IPS DF 19.7 (cell line): ENCODE measurements at regions not wholly inside any gene's neighbourhood (a gene's known extent, or its start where the extent isn't known, plus 50 kb on each side); places are given as distances from the start of the nearest gene placed in this dataset.

Source experiments
- DNase-seq: peaks from one replicate; pipeline ENCODE4 v3.0.0-alpha.2; 2013; ENCODE audit warnings: low read depth, low spot score

- no peak for DNase-seq
Observed at GRCh38 chr3:148218222-148218621, 479.5 kb upstream of the AGTR1 start.

DNA sequence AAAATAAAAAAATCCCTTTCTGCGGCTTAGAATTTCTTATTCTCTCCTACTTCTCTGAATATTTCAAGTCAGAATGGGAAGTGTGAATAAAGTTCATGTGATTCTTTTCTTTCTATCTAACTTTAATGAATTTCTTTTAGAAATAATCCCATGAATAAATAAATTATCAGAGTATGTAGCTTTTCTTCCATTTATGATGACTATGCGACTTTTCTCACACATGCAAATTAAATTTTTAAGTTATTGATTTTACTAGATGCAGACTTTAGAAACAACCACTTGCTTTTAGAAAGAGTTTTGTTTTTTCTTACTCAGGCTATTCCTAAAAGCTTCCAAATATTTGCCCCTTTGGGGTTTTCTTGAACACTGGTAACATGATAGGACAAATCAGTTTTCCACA, 477.7 kb upstream of the AGTR1 start:
- DNase-seq = no peak

DNA sequence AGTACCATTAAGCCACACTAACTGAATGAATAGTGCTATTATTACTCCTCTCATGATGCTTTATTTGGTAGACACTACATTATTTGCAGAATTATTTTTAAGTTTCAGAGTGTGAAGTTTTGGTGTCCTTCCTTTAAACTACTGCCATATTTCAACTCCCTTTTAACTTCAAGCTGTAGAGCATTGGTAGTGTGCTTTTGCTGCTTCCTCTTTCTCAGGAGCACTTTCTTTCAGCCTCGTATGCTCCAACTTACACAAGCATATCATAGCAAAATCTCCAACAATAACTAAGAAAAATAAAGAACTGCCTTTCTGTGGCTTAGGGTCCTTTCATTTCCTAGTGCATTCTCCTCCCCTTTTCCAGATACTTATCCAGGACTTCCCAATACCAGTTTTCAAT, 476.4 kb upstream of the AGTR1 start:
- no peak for DNase-seq

- no peak for DNase-seq
Observed at GRCh38 chr3:148223266-148223665, 474.4 kb upstream of the AGTR1 start.

DNA sequence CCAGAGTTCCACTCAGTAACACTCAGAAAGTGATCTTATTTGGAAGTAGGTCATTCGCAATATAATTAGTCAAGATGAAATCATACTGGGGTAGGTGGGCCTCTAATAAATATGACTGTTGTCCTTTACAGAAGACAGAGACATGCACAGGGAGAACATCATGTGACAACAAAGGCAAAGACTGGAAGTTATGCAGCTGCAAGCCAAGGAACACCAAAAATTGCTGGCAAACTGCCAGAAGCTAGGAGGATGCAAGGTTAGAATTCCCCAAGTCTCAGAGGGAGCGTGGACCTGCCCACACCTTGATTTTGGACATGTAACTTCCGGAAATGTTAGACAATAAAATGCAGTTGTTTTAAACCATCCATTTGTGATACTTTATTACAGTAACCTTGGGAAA, 471.5 kb upstream of the AGTR1 start:
- DNase-seq = no peak

DNA sequence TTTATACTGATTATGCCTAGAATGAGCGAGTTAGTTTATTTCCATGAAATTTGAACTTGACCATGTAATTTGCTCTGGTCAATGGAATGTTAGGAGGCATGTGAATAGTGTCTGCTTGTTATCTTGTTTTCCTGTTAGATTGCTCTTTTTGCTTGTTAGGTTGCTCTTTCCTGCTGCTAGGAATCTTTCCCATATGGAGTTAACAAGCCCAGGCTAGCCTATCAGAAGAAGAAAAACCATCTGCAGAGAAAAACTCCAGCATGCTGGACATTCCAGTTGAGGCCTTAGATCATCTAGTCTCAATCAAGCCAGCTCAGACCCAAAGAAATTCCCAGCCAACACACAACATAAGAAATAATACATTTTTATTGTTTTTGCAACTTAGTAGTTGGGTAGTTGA, 470.2 kb upstream of the AGTR1 start:
- no peak for DNase-seq

DNA sequence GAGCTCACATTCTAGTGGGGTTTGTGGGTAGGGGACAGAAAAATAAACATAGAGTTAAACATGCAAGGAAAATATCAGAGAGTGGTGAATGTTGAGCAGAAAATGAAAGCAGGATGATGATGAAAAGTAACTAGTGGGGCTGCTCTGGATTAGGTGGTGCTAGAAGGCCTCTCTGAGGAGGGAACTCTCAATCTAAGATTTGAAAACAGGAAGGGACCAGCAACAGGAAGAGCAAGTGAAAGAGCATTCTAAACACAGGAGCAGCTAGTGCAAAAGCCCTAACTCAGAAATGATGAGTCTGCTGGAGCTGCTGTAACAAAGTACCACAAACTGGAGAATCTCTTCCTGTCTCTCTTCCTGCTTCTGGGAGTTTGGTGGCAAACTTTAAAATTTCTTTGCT, 468.6 kb upstream of the AGTR1 start:
- DNase-seq = no peak

DNA sequence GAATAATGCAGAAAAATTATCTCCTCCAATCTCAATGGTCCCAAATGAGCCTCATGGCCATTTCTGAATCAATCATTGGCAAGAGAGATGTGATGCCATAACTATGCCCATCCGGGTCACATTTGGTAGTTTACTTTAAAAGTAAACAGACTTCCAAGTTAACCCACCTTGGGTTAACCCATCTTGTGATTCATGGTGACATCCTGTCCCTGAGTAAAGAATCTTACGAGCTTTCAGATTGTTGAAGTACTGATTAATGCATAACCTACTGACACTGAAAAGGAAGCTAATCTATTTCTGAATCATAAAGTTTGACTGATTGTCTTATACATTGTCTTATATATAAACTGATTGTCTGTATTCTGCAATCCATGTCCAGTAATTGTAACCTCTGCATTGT, 467.2 kb upstream of the AGTR1 start:
- DNase-seq = no peak

- DNase-seq = no peak
Observed at GRCh38 chr3:148232389-148232788, 465.3 kb upstream of the AGTR1 start.

GRCh38 chr3:148233403-148233802, 464.3 kb upstream of the AGTR1 start:
- no peak for DNase-seq

- no peak for DNase-seq
Observed at GRCh38 chr3:148234536-148234935, 463.2 kb upstream of the AGTR1 start.

DNA sequence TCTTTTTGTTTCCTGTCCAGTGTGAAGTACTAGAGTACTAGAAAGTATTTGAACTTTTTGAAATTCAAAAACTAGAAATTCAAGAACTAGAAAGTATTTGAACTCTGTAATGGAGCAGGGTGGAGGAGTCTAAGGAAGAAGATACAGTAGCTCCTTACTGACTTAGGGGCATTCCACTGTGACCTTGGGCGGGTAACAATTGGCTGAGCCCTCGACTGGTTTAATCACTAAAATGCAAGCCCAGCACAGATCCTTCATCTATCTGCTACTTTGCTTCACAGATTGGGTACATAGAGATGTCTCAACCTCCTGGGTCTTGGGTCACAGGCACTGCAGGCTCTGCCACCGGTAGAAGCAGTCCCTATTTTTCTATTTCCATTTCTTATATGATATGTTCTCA, 462.1 kb upstream of the AGTR1 start:
- DNase-seq = no peak

GRCh38 chr3:148238421-148238821, 459.3 kb upstream of the AGTR1 start:
- DNase-seq = no peak

DNA sequence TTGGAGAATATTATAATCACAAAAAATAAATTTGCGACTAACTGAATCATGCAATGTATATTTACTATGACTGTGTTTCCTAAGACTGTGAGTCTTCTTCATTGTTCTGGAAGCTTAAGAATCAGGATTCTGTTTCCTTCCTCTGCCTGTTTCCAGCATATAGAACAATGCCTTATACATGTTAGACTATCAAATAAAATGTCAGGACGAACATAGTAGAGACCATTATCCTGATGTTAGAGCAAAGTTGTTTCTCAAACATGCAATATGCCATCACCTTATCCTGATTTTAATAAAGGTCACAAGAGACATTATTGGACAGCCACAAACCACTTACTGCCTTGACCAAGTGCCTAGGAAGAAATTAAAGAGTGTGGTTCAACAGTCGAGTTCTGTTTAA, 457.4 kb upstream of the AGTR1 start:
- DNase-seq = no peak

- no peak for DNase-seq
Observed at GRCh38 chr3:148243609-148244008, 454.1 kb upstream of the AGTR1 start.

DNA sequence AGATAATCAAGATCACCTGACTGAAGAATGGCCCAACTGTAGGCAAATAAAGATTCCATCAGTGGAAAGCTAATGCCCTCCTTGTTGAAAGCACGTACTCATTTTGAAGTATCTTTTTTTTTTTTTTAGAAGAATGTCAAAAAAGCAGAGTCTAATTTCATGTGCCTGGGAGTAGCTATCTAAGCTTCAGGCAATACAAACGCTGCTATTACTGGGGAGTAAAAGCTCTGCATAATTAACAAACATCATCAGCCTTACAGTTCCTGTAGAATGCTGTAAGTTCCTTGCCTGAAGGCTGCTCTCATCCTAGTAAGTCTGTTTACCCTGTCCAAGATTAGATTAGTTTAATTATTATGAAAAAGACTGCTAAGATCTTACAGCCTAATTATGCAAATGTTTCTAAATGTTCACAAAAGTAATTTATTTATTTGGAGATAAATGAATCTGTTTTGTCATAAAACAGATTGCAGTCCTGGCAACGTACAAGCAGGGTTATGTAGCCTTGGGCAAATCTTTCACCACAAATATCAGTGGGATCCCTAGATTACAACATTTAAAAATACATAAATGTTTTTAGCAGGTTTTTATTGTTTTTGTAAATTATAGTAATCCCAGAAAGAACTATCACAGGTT, 451.3 kb upstream of the AGTR1 start:
- DNase-seq = no peak

DNA sequence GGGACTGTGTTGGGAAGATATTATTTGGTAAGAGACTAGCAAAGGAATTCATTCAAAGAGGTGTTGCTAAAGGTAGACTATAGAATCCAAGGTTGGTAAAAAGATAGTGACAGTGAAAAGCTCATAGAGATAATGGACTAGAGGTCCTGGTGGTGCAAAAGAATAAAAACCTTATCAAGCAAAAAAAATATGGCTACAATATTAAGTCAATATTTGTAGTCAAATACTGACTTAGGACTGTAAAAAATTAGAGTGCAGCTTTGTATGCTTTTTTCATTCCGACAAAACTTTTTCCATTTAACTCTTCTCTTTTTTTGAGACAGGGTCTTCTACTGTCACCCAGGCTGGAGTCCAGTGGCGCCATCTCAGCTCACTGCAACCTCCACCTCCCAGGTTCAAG, 444.0 kb upstream of the AGTR1 start:
- no peak for DNase-seq

GRCh38 chr3:148254402-148254801, 443.3 kb upstream of the AGTR1 start:
- no peak for DNase-seq

- no peak for DNase-seq
Observed at GRCh38 chr3:148255981-148256969, 441.4 kb upstream of the AGTR1 start.

GRCh38 chr3:148262980-148263379, 434.7 kb upstream of the AGTR1 start:
- DNase-seq = no peak

DNA sequence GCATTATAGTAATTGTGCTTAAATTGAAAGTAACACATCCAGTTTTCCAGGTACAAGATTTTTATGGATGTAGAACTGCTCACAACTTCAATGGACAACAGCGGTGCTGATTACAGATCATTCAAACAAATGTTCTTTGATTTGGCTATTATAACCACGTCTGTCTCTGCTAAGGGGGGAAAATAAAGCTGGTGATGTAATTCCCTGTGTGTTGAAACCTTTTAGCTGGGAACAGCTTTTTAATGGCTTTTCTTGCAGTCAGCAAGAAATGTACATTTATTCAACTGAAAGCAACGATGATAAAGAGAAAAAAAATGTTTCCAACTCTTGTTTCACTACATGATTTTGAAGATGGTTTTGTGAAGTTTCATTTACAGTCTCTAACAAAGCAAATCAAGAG, 431.9 kb upstream of the AGTR1 start:
- DNase-seq = no peak

DNA sequence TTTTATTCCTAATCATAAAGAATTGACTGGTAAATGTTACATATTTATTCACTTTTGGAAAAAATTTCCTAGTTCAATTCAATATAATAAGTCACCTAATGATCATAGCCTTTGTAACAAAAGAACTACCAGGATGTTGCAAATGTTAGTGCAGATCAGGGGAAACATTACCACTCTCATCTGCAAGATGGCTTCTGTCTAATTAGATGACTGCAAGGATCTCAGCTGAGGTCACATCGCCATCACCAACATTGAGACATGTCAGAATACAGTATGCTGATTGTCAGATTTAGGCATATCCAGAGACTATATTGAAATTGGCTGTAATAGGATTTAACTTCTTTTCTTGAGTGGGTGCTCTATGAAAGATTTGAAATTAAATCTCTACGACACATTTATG, 431.4 kb upstream of the AGTR1 start:
- no peak for DNase-seq

- no peak for DNase-seq
Observed at GRCh38 chr3:148269816-148270215, 427.9 kb upstream of the AGTR1 start.
